ENCODE measurements at regions not wholly inside any gene's neighbourhood (a gene's known extent, or its start where the extent isn't known, plus 50 kb on each side); places are given as distances from the start of the nearest gene placed in this dataset.

GRCh38 chr3:152709659-152710058, 125.3 kb upstream of the P2RY1 start:
- no peak overlapping the region for H3K4me2 ChIP-seq (ENCODE audit: insufficient read depth, low read length)
- no peak for TF ChIP-seq CTCF (IDR thresholded peaks at IDR 0.05; ENCODE audit: extremely low read depth, low read depth, low read length)
- no peaks in the 10 kb centered on the region for H3K79me2 ChIP-seq (ENCODE audit: insufficient read depth, low read length)
- no peaks in the 10 kb centered on the region for H3K36me3 ChIP-seq (ENCODE audit: insufficient read depth, low read length)
- DNase-seq (ENCODE audit: insufficient read length, low spot score, missing footprints) = no peak
- no peaks in the 10 kb centered on the region for H4K20me1 ChIP-seq (ENCODE audit: insufficient read depth, low read length)
- H2AFZ ChIP-seq (ENCODE audit: low read length) = no peak overlapping the region
- no peak overlapping the region for H3K27ac ChIP-seq (ENCODE audit: low read depth, low read length)
- no peaks in the 10 kb centered on the region for H3K9me3 ChIP-seq (ENCODE audit: low read depth, low read length)
- H3K27me3 ChIP-seq (ENCODE audit: insufficient read depth, low read length) = no peaks in the 10 kb centered on the region
- no peaks in the 10 kb centered on the region for H3K4me1 ChIP-seq (ENCODE audit: insufficient read depth, low read length)
- H3K4me3 ChIP-seq (ENCODE audit: insufficient read depth, low read length) = no peak overlapping the region

- H3K27me3 ChIP-seq (ENCODE audit: insufficient read depth, low read length) = no peaks in the 10 kb centered on the region
- H3K36me3 ChIP-seq (ENCODE audit: insufficient read depth, low read length) = no peaks in the 10 kb centered on the region
- TF ChIP-seq CTCF (IDR thresholded peaks at IDR 0.05; ENCODE audit: extremely low read depth, low read depth, low read length) = no peak
- no peak for DNase-seq (ENCODE audit: insufficient read length, low spot score, missing footprints)
- no peak overlapping the region for H3K4me3 ChIP-seq (ENCODE audit: insufficient read depth, low read length)
- no peaks in the 10 kb centered on the region for H4K20me1 ChIP-seq (ENCODE audit: insufficient read depth, low read length)
- H2AFZ ChIP-seq (ENCODE audit: low read length) = no peak overlapping the region
- H3K27ac ChIP-seq (ENCODE audit: low read depth, low read length) = no peak overlapping the region
- H3K4me2 ChIP-seq (ENCODE audit: insufficient read depth, low read length) = no peak overlapping the region
- no peaks in the 10 kb centered on the region for H3K4me1 ChIP-seq (ENCODE audit: insufficient read depth, low read length)
- no peaks in the 10 kb centered on the region for H3K79me2 ChIP-seq (ENCODE audit: insufficient read depth, low read length)
- no peaks in the 10 kb centered on the region for H3K9me3 ChIP-seq (ENCODE audit: low read depth, low read length)
Observed at GRCh38 chr3:152710549-152710948, 124.4 kb upstream of the P2RY1 start.

GRCh38 chr3:152713989-152714388, 120.9 kb upstream of the P2RY1 start:
- Histone ChIP-seq H3K27ac (ENCODE audit: low read depth, low read length) (no peak overlapping the region), H3K4me3 (ENCODE audit: insufficient read depth, low read length) (no peak overlapping the region), H3K4me2 (ENCODE audit: insufficient read depth, low read length) (no peak overlapping the region), H3K9me3 (ENCODE audit: low read depth, low read length) (no peaks in the 10 kb centered on the region), H3K27me3 (ENCODE audit: insufficient read depth, low read length) (no peaks in the 10 kb centered on the region), H3K79me2 (ENCODE audit: insufficient read depth, low read length) (no peaks in the 10 kb centered on the region), H3K4me1 (ENCODE audit: insufficient read depth, low read length) (no peaks in the 10 kb centered on the region), H2AFZ (ENCODE audit: low read length) (no peak overlapping the region), H3K36me3 (ENCODE audit: insufficient read depth, low read length) (no peaks in the 10 kb centered on the region), H4K20me1 (ENCODE audit: insufficient read depth, low read length) (no peaks in the 10 kb centered on the region)
- no peak for DNase-seq (ENCODE audit: insufficient read length, low spot score, missing footprints)
- no peak for TF ChIP-seq CTCF (IDR thresholded peaks at IDR 0.05; ENCODE audit: extremely low read depth, low read depth, low read length)

GRCh38 chr3:152714507-152714906, 120.4 kb upstream of the P2RY1 start:
- H3K36me3 ChIP-seq (ENCODE audit: insufficient read depth, low read length) = no peaks in the 10 kb centered on the region
- no peak overlapping the region for H3K27ac ChIP-seq (ENCODE audit: low read depth, low read length)
- H3K79me2 ChIP-seq (ENCODE audit: insufficient read depth, low read length) = no peaks in the 10 kb centered on the region
- H2AFZ ChIP-seq (ENCODE audit: low read length) = no peak overlapping the region
- no peak overlapping the region for H3K4me3 ChIP-seq (ENCODE audit: insufficient read depth, low read length)
- no peaks in the 10 kb centered on the region for H3K9me3 ChIP-seq (ENCODE audit: low read depth, low read length)
- no peaks in the 10 kb centered on the region for H4K20me1 ChIP-seq (ENCODE audit: insufficient read depth, low read length)
- TF ChIP-seq CTCF (IDR thresholded peaks at IDR 0.05; ENCODE audit: extremely low read depth, low read depth, low read length) = no peak
- H3K4me1 ChIP-seq (ENCODE audit: insufficient read depth, low read length) = no peaks in the 10 kb centered on the region
- H3K27me3 ChIP-seq (ENCODE audit: insufficient read depth, low read length) = no peaks in the 10 kb centered on the region
- H3K4me2 ChIP-seq (ENCODE audit: insufficient read depth, low read length) = no peak overlapping the region
- no peak for DNase-seq (ENCODE audit: insufficient read length, low spot score, missing footprints)

All from osteoblast (primary cell).